Ovary (tissue), 3 donors: ENCODE measurements at regions not wholly inside any gene's neighbourhood (a gene's known extent, or its start where the extent isn't known, plus 50 kb on each side); places are given as distances from the start of the nearest gene placed in this dataset.
"Not testable (repeated sequence)": the region's sequence is repeated elsewhere in the genome, so short reads cannot be mapped to it uniquely, and the experiment has no call there.

Source experiments
- POLR2A ChIP-seq: fragments of 450-650 bp; IDR thresholded peaks from one replicate; pipeline ENCODE4 v1.6.1; 2017; ENCODE audit warnings: antibody characterized with exemption, mild to moderate bottlenecking, moderate library complexity
- TF ChIP-seq, protein P1 (sequence below), 3 donors: fragments of 450-650 bp in 2 of 3; fragments of 200-600 bp in 1 of 3; IDR thresholded peaks; one replicate each; pipeline versions ENCODE4 v1.5.1 to v1.8.0; 2016 to 2022; ENCODE audit warnings: antibody characterized with exemption in 3 of 3, mild to moderate bottlenecking in 1 of 3
- donor health status: DM: no; HTN: no; CAD: no.

DNA sequence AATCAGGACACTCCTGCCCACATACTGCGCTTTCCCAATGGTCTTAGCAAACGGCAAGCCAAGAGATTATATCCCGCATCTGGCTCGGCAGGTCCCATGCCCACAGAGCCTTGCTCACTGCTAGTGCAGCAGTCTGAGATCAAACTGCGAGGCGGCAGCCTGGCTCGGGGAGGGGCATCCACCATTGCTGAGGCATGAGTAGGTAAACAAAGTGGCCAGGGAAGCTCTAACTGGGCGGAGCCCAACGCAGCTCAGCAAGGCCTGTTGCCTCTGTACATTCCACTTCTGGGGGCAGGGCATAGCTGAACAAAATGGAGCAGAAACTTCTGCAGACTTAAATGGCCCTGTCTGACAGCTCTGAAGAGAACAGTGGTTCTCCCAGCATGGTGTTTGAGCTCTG is 77.5 kb downstream of the ELAPOR2 start:
- TF ChIP-seq, protein P1, sequence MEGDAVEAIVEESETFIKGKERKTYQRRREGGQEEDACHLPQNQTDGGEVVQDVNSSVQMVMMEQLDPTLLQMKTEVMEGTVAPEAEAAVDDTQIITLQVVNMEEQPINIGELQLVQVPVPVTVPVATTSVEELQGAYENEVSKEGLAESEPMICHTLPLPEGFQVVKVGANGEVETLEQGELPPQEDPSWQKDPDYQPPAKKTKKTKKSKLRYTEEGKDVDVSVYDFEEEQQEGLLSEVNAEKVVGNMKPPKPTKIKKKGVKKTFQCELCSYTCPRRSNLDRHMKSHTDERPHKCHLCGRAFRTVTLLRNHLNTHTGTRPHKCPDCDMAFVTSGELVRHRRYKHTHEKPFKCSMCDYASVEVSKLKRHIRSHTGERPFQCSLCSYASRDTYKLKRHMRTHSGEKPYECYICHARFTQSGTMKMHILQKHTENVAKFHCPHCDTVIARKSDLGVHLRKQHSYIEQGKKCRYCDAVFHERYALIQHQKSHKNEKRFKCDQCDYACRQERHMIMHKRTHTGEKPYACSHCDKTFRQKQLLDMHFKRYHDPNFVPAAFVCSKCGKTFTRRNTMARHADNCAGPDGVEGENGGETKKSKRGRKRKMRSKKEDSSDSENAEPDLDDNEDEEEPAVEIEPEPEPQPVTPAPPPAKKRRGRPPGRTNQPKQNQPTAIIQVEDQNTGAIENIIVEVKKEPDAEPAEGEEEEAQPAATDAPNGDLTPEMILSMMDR (IDR thresholded peaks at IDR 0.05), result not testable (repeated sequence)
- TF ChIP-seq POLR2A, result not testable (repeated sequence)
